22Rv1 (cell line): ENCODE measurements at regions not wholly inside any gene's neighbourhood (a gene's known extent, or its start where the extent isn't known, plus 50 kb on each side); places are given as distances from the start of the nearest gene placed in this dataset.

ENCODE experiments used
- ZFX ChIP-seq: fragments of 450-650 bp; IDR thresholded peaks from 2 replicates; pipeline ENCODE4 v1.6.1; 2017; ENCODE audit warnings: antibody characterized with exemption, borderline replicate concordance
- TF ChIP-seq, protein P1 (sequence below): fragments of 450-650 bp; IDR thresholded peaks from 2 replicates; pipeline ENCODE4 v1.5.1; 2017; ENCODE audit warnings: mild to moderate bottlenecking

DNA sequence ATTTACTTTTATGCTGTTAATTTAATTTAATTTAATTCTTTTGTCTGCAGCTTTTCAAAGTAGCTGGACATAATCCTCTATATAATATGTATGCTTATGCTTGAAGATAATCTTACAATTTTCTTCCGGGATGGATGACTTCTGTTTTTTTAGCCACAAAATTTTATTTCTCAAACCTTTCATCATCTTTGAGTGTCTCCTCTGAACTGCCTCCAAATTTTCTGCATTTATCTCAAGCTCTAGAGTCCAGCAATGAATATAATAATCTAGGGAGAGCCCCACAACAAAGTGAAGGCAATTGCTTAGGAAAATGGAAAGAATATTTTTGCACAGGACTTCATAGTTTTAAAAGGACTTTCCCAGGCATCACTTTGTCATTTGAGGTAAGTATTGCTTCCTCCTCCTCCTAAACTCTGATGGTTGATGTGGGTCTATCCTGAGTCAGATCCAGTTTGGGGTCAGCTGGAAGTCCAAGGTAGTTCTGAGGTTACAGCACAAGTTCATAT is 53.7 kb upstream of the FAM3C start:
- TF ChIP-seq, protein P1, sequence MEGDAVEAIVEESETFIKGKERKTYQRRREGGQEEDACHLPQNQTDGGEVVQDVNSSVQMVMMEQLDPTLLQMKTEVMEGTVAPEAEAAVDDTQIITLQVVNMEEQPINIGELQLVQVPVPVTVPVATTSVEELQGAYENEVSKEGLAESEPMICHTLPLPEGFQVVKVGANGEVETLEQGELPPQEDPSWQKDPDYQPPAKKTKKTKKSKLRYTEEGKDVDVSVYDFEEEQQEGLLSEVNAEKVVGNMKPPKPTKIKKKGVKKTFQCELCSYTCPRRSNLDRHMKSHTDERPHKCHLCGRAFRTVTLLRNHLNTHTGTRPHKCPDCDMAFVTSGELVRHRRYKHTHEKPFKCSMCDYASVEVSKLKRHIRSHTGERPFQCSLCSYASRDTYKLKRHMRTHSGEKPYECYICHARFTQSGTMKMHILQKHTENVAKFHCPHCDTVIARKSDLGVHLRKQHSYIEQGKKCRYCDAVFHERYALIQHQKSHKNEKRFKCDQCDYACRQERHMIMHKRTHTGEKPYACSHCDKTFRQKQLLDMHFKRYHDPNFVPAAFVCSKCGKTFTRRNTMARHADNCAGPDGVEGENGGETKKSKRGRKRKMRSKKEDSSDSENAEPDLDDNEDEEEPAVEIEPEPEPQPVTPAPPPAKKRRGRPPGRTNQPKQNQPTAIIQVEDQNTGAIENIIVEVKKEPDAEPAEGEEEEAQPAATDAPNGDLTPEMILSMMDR: no peak
- no peak for TF ChIP-seq ZFX
